Esophagus muscularis mucosa (tissue), 3 donors: ENCODE measurements at regions not wholly inside any gene's neighbourhood (a gene's known extent, or its start where the extent isn't known, plus 50 kb on each side); places are given as distances from the start of the nearest gene placed in this dataset.

Source experiments
- POLR2AphosphoS5 ChIP-seq, 2 donors: sonication (generic); formaldehyde crosslinking; IDR thresholded peaks; one replicate each; pipeline ENCODE4 v1.6.1; 2017; ENCODE audit warnings: antibody characterized with exemption in 2 of 2
- TF ChIP-seq, protein P1 (sequence below), 3 experiments: fragments of 200-600 bp in 2 of 3; fragments of 450-650 bp in 1 of 3; sonication (generic) in 2 of 3; IDR thresholded peaks; one replicate each; pipeline ENCODE4 v1.5.1; 2017 to 2019; ENCODE audit warnings: antibody characterized with exemption in 3 of 3, mild to moderate bottlenecking in 2 of 3, moderate library complexity in 1 of 3

GRCh38 chr9:82637368-82637767, 425.6 kb downstream of the RASEF start:
- TF ChIP-seq POLR2AphosphoS5 (IDR thresholded peaks at IDR 0.05): no peak
- TF ChIP-seq, protein P1, sequence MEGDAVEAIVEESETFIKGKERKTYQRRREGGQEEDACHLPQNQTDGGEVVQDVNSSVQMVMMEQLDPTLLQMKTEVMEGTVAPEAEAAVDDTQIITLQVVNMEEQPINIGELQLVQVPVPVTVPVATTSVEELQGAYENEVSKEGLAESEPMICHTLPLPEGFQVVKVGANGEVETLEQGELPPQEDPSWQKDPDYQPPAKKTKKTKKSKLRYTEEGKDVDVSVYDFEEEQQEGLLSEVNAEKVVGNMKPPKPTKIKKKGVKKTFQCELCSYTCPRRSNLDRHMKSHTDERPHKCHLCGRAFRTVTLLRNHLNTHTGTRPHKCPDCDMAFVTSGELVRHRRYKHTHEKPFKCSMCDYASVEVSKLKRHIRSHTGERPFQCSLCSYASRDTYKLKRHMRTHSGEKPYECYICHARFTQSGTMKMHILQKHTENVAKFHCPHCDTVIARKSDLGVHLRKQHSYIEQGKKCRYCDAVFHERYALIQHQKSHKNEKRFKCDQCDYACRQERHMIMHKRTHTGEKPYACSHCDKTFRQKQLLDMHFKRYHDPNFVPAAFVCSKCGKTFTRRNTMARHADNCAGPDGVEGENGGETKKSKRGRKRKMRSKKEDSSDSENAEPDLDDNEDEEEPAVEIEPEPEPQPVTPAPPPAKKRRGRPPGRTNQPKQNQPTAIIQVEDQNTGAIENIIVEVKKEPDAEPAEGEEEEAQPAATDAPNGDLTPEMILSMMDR (IDR thresholded peaks at IDR 0.05): no peak
